Erythroblast (primary cell): ENCODE measurements at regions not wholly inside any gene's neighbourhood (a gene's known extent, or its start where the extent isn't known, plus 50 kb on each side); places are given as distances from the start of the nearest gene placed in this dataset.

Source experiments
- GATA1 ChIP-seq: IDR thresholded peaks from 2 replicates; pipeline ENCODE4 v1.6.1; 2011; ENCODE audit warnings: low read depth, mild to moderate bottlenecking, control low read depth, low read length, moderate library complexity
- POLR2A ChIP-seq: IDR thresholded peaks from 2 replicates; pipeline ENCODE4 v1.6.1; 2011; ENCODE audit warnings: mild to moderate bottlenecking, low read length

- TF ChIP-seq POLR2A (no peak), GATA1 (no peak)
Measured at GRCh38 chr22:27201276-27201675, 543.9 kb downstream of the MIAT start.
